CD14-positive monocyte (primary cell): ENCODE measurements at regions not wholly inside any gene's neighbourhood (a gene's known extent, or its start where the extent isn't known, plus 50 kb on each side); places are given as distances from the start of the nearest gene placed in this dataset.

Experiments used
- DNase-seq, 3 donors: peaks; one replicate each; pipeline ENCODE4 v3.0.0-alpha.2; 2011 to 2022
- H2AFZ ChIP-seq: 2 replicates; pipeline ENCODE4 v1.6.0; 2012; ENCODE audit warnings: mild to moderate bottlenecking, low read depth, low read length, inconsistent platforms; ENCODE audit not compliant: insufficient read depth, poor library complexity, severe bottlenecking
- H3K27ac ChIP-seq, 2 donors: 1 replicate in 1 of 2; 2 replicates in 1 of 2; pipeline ENCODE4 v1.5.1; 2012 to 2013; ENCODE audit warnings: low read length in 2 of 2, control low read depth in 1 of 2, inconsistent platforms in 1 of 2, low read depth in 1 of 2, mild to moderate bottlenecking in 1 of 2
- H3K27me3 ChIP-seq, 2 donors: one replicate each; pipeline versions ENCODE4 v1.6.0 to v1.6.1; 2011 to 2013; ENCODE audit warnings: low read length in 2 of 2; ENCODE audit not compliant: control insufficient read depth in 2 of 2, insufficient read depth in 2 of 2
- H3K36me3 ChIP-seq, 2 donors: replicated peaks in 1 of 2; 1 replicate in 1 of 2; 2 replicates in 1 of 2; pipeline versions ENCODE4 v1.5.1 to v1.6.1; 2012 to 2013; ENCODE audit warnings: low read length in 2 of 2, control low read depth in 1 of 2, inconsistent platforms in 1 of 2, mild to moderate bottlenecking in 1 of 2; ENCODE audit not compliant: insufficient read depth in 2 of 2, control insufficient read depth in 1 of 2
- H3K4me1 ChIP-seq, 2 donors: 1 replicate in 1 of 2; 2 replicates in 1 of 2; pipeline versions ENCODE4 v1.5.1 to v1.6.1; 2012 to 2013; ENCODE audit warnings: low read length in 2 of 2, control low read depth in 1 of 2, inconsistent platforms in 1 of 2, mild to moderate bottlenecking in 1 of 2, moderate library complexity in 1 of 2; ENCODE audit not compliant: insufficient read depth in 2 of 2, control insufficient read depth in 1 of 2
- H3K4me2 ChIP-seq: replicated peaks from 2 replicates; pipeline ENCODE3; 2012; ENCODE audit warnings: low read length, moderate library complexity, mild to moderate bottlenecking; ENCODE audit not compliant: poor library complexity, severe bottlenecking; ENCODE audit errors: extremely low read depth
- H3K4me3 ChIP-seq, 3 experiments: fragments of 200-600 bp in 1 of 3; sonication (generic) in 1 of 3; replicated peaks in 1 of 3; 1 replicate in 2 of 3; 2 replicates in 1 of 3; pipeline ENCODE4 v1.5.1; 2011 to 2013; ENCODE audit warnings: low read length in 3 of 3, mild to moderate bottlenecking in 3 of 3, control low read depth in 2 of 3, low read depth in 2 of 3, inconsistent platforms in 1 of 3, moderate library complexity in 1 of 3
- H3K79me2 ChIP-seq: 2 replicates; pipeline ENCODE4 v1.6.0; 2012; ENCODE audit warnings: mild to moderate bottlenecking, control low read depth, inconsistent platforms, low read length, moderate library complexity; ENCODE audit not compliant: insufficient read depth
- H3K9ac ChIP-seq: 2 replicates; pipeline ENCODE4 v1.6.0; 2017; ENCODE audit warnings: low read length, mild to moderate bottlenecking; ENCODE audit not compliant: insufficient read depth, poor library complexity, severe bottlenecking
- H3K9me3 ChIP-seq, 2 donors: replicated peaks in 1 of 2; 1 replicate in 1 of 2; 2 replicates in 1 of 2; pipeline versions ENCODE4 v1.5.1 to v1.6.1; 2012 to 2013; ENCODE audit warnings: low read length in 2 of 2, control low read depth in 1 of 2; ENCODE audit not compliant: control insufficient read depth in 1 of 2, insufficient read depth in 1 of 2
- H4K20me1 ChIP-seq: 2 replicates; pipeline ENCODE4 v1.6.0; 2012; ENCODE audit warnings: mild to moderate bottlenecking, low read length, control low read depth, moderate library complexity; ENCODE audit not compliant: insufficient read depth
- H3K27ac Mint-ChIP-seq, 7 donors: one replicate each; pipeline ENCODE4 v1.8.0; 2020; ENCODE audit warnings: mild to moderate bottlenecking in 7 of 7, mixed read lengths in 7 of 7, moderate library complexity in 6 of 7, inconsistent platforms in 2 of 7
- H3K27me3 Mint-ChIP-seq, 3 donors: one replicate each; pipeline ENCODE4 v1.8.0; 2021 to 2022; ENCODE audit warnings: low read depth in 3 of 3, mild to moderate bottlenecking in 3 of 3, mixed read lengths in 3 of 3, moderate library complexity in 3 of 3, inconsistent platforms in 1 of 3
- H3K36me3 Mint-ChIP-seq, 2 donors: one replicate each; pipeline ENCODE4 v1.8.0; 2020; ENCODE audit warnings: mixed read lengths in 2 of 2, inconsistent platforms in 1 of 2, mild to moderate bottlenecking in 1 of 2
- H3K4me1 Mint-ChIP-seq: one replicate; pipeline ENCODE4 v1.8.0; 2020; ENCODE audit warnings: mild to moderate bottlenecking, mixed read lengths
- H3K4me3 Mint-ChIP-seq, 2 donors: one replicate each; pipeline ENCODE4 v1.8.0; 2020; ENCODE audit warnings: mild to moderate bottlenecking in 2 of 2, mixed read lengths in 2 of 2, moderate library complexity in 1 of 2
- H3K9me3 Mint-ChIP-seq, 7 donors: one replicate each; pipeline ENCODE4 v1.8.0; 2020 to 2022; ENCODE audit warnings: mixed read lengths in 7 of 7, mild to moderate bottlenecking in 6 of 7, moderate library complexity in 6 of 7, inconsistent platforms in 2 of 7
- CTCF ChIP-seq: fragments of 200-600 bp; IDR thresholded peaks from one replicate; pipeline ENCODE4 v1.8.0; 2022; ENCODE audit warnings: antibody characterized with exemption, mild to moderate bottlenecking
- WGBS: methylation state at CpG from one replicate; pipeline ENCODE4 v1.1.5; 2013; ENCODE audit warnings: missing lambda C conversion rate; ENCODE audit not compliant: insufficient coverage; 5-methylcytosine and 5-hydroxymethylcytosine counted together
- intact Hi-C, 2 donors: fragments of 100-400 bp; cut with micrococcal nuclease; formaldehyde crosslinking; loops; one replicate each; pipeline versions ENCODE4 v1.15.0 to v1.15.1; 2023

- DNase-seq: no peak
- Histone ChIP-seq H3K27me3 (no peaks in the 10 kb centered on the region), H3K79me2 (no peaks in the 10 kb centered on the region)
These were observed 450.4 kb downstream of the BRD1 start for GRCh38 chr22:49377306-49377705.

GRCh38 chr22:49373801-49374226, 453.9 kb downstream of the BRD1 start:
- H2AFZ ChIP-seq: no peak overlapping the region
- TF ChIP-seq CTCF: no peak
- no peaks in the 10 kb centered on the region for H3K79me2 ChIP-seq
- Mint-ChIP-seq H3K4me3 (no peak overlapping the region), H3K9me3 (peaks cover 0 to 2% (median 0%) of the 10 kb centered on the region in 7 donors), H3K27ac (no peak overlapping the region), H3K36me3 (no peaks in the 10 kb centered on the region), H3K27me3 (peaks cover 6 to 14% (median 14%) of the 10 kb centered on the region in 3 donors), H3K4me1 (peaks cover 4% of the 10 kb centered on the region)
- DNase-seq: no peak
- no peak overlapping the region for H3K27ac ChIP-seq
- H3K4me1 ChIP-seq: no peaks in the 10 kb centered on the region
- WGBS: 72% methylated on average over 14 of the region's 17 CpGs
- intact Hi-C loops: no loop called here
- H3K4me2 ChIP-seq: no peak overlapping the region
- no peak overlapping the region for H3K4me3 ChIP-seq
- H3K9ac ChIP-seq: no peak overlapping the region
- H4K20me1 ChIP-seq: no peaks in the 10 kb centered on the region
- no peaks in the 10 kb centered on the region for H3K9me3 ChIP-seq
- no peaks in the 10 kb centered on the region for H3K36me3 ChIP-seq
- H3K27me3 ChIP-seq: no peaks in the 10 kb centered on the region

More at GRCh38 chr22:49377306-49377705, 450.4 kb downstream of the BRD1 start:
- intact Hi-C loops: no loop called here
- no peak overlapping the region for H3K4me2 ChIP-seq
- H2AFZ ChIP-seq: no peak overlapping the region
- TF ChIP-seq CTCF: no peak
- Mint-ChIP-seq H3K27me3 (peaks cover 15 to 19% (median 17%) of the 10 kb centered on the region in 3 donors), H3K9me3 (peaks cover 0 to 2% (median 0%) of the 10 kb centered on the region in 7 donors), H3K36me3 (no peaks in the 10 kb centered on the region), H3K4me1 (no peaks in the 10 kb centered on the region), H3K27ac (no peak overlapping the region), H3K4me3 (peak overlapping the region in 1 of 2 donors; percentile 23)
- H3K4me3 ChIP-seq: no peak overlapping the region
- no peak overlapping the region for H3K9ac ChIP-seq
- H3K9me3 ChIP-seq: no peaks in the 10 kb centered on the region
- no peak overlapping the region for H3K27ac ChIP-seq
- H3K4me1 ChIP-seq: no peaks in the 10 kb centered on the region
- H4K20me1 ChIP-seq: no peaks in the 10 kb centered on the region
- 95% methylated on average over 8 of the region's 13 CpGs for WGBS
- no peaks in the 10 kb centered on the region for H3K36me3 ChIP-seq
